Activated CD8-positive, alpha-beta T cell treated with anti-CD3 and anti-CD28 coated beads for 36 hours (primary cell): ENCODE measurements at regions not wholly inside any gene's neighbourhood (a gene's known extent, or its start where the extent isn't known, plus 50 kb on each side); places are given as distances from the start of the nearest gene placed in this dataset.

ENCODE experiments used
- ATAC-seq: fragments of 200-7000 bp; cut with Tn5 transposase; one replicate; pipeline ENCODE4 v1.10.0; 2021; ENCODE audit warnings: mild to moderate bottlenecking, moderate library complexity
- CTCF ChIA-PET: fragments of 350-600 bp; sonication (Branson Sonifier 250); formaldehyde crosslinking; loops from one replicate; lab custom pipeline; 2021; ENCODE audit warnings: antibody characterized with exemption; lab: Charles Lee
- POLR2A ChIA-PET: fragments of 350-600 bp; sonication (Branson Sonifier 250); formaldehyde crosslinking; loops from one replicate; lab custom pipeline; 2021; ENCODE audit warnings: antibody characterized with exemption; lab: Charles Lee
- DNase-seq: peaks from one replicate; pipeline ENCODE4 v3.0.0-alpha.2; 2020
- H3K27ac Mint-ChIP-seq: one replicate; pipeline ENCODE4 v1.8.0; 2021; ENCODE audit warnings: mild to moderate bottlenecking, mixed read lengths
- H3K27me3 Mint-ChIP-seq: one replicate; pipeline ENCODE4 v1.8.0; 2021; ENCODE audit warnings: mixed read lengths
- H3K36me3 Mint-ChIP-seq: one replicate; pipeline ENCODE4 v1.8.0; 2021; ENCODE audit warnings: low read depth, mixed read lengths
- H3K4me1 Mint-ChIP-seq: one replicate; pipeline ENCODE4 v1.8.0; 2021; ENCODE audit warnings: low read depth, mixed read lengths
- H3K4me3 Mint-ChIP-seq: one replicate; pipeline ENCODE4 v1.8.0; 2021; ENCODE audit warnings: mild to moderate bottlenecking, moderate library complexity, mixed read lengths
- H3K9me3 Mint-ChIP-seq: one replicate; pipeline ENCODE4 v1.8.0; 2021; ENCODE audit warnings: mixed read lengths
- intact Hi-C: fragments of 100-400 bp; cut with micrococcal nuclease; formaldehyde crosslinking; loops from one replicate; pipeline ENCODE4 v1.10.0; 2022
- TF ChIP-seq, protein P1 (sequence below): fragments of 200-600 bp; IDR thresholded peaks from one replicate; pipeline ENCODE4 v1.8.0; 2022; ENCODE audit warnings: antibody characterized with exemption, mild to moderate bottlenecking

DNA sequence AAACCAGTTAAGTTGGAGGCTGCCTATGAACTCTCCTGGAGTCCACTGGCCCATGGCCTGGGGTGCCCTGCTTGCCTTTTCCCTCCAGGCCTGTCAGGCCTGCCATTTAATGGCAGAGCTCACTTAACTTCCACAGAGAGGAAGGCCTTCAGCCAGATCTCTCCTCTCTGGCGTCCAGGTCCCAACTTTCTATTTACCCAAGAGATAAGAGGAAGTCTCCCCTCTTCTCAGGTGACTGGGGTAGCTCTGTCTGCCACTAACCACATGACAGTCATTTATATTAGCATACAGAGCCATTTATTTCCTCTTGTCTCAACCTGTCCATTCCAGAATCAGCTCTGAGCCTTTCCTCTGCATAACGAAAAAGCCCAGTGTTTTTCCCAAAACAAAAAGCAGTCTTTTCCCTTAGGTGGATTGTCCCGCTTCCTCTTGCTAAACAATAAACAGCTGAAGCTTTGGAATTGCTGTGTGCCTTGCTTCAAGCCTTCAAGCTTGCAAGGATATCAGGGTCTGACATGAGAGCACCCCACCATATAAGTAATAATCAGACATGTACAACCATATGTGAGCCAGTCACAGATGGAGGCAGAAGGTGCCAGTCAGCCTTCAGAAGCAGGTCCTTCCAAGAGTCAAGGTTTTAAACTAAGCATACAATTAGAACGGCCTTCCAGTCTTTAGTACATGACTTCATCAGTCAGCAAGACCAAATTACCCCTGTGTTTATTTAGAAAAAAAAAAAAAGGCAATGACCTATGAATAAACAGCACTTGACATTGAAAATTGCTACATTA is 50.0 kb upstream of the CALM2 start:
- H3K27me3 Mint-ChIP-seq, result no peaks in the 10 kb centered on the region
- no peaks in the 10 kb centered on the region for H3K4me1 Mint-ChIP-seq
- DNase-seq (no peak), ATAC-seq (no peak)
- POLR2A ChIA-PET, result no interaction called here
- no peaks in the 10 kb centered on the region for H3K36me3 Mint-ChIP-seq
- CTCF ChIA-PET, result interaction anchor here (1.0 to 1.4 kb wide), 2 partner anchors 109 to 162 kb away, joined by 3 to 4 read pairs; no protein-coding TSS in a partner anchor
- TF ChIP-seq, protein P1, sequence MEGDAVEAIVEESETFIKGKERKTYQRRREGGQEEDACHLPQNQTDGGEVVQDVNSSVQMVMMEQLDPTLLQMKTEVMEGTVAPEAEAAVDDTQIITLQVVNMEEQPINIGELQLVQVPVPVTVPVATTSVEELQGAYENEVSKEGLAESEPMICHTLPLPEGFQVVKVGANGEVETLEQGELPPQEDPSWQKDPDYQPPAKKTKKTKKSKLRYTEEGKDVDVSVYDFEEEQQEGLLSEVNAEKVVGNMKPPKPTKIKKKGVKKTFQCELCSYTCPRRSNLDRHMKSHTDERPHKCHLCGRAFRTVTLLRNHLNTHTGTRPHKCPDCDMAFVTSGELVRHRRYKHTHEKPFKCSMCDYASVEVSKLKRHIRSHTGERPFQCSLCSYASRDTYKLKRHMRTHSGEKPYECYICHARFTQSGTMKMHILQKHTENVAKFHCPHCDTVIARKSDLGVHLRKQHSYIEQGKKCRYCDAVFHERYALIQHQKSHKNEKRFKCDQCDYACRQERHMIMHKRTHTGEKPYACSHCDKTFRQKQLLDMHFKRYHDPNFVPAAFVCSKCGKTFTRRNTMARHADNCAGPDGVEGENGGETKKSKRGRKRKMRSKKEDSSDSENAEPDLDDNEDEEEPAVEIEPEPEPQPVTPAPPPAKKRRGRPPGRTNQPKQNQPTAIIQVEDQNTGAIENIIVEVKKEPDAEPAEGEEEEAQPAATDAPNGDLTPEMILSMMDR, result no peak
- H3K4me3 Mint-ChIP-seq, result no peak overlapping the region
- intact Hi-C loops, result no loop called here
- H3K27ac Mint-ChIP-seq, result no peak overlapping the region
- no peaks in the 10 kb centered on the region for H3K9me3 Mint-ChIP-seq
